ENCODE measurements at regions not wholly inside any gene's neighbourhood (a gene's known extent, or its start where the extent isn't known, plus 50 kb on each side); places are given as distances from the start of the nearest gene placed in this dataset.
A peak's percentile ranks its signal among the peaks of the same experiment; 100 is the strongest.
"Not testable (repeated sequence)": the region's sequence is repeated elsewhere in the genome, so short reads cannot be mapped to it uniquely, and the experiment has no call there.

- DNase-seq, result no peak
Measured at GRCh38 chr2:207332480-207333212, 166.9 kb upstream of the KLF7 start.

- DNase-seq, result no peak
Measured at GRCh38 chr2:207333599-207334300, 168.0 kb upstream of the KLF7 start.

- no peak for DNase-seq
Measured at GRCh38 chr2:207334301-207334623, 168.5 kb upstream of the KLF7 start.

GRCh38 chr2:207334624-207335371, 169.1 kb upstream of the KLF7 start:
- DNase-seq, result no peak

- DNase-seq, result no peak
Measured at GRCh38 chr2:207337234-207338219, 171.8 kb upstream of the KLF7 start.

GRCh38 chr2:207338220-207338607, 172.5 kb upstream of the KLF7 start:
- DNase-seq, result no peak

- no peak for DNase-seq
Measured at GRCh38 chr2:207338610-207339009, 172.9 kb upstream of the KLF7 start.

- no peak for DNase-seq
Measured at GRCh38 chr2:207341112-207341750, 175.5 kb upstream of the KLF7 start.

GRCh38 chr2:207341804-207342203, 176.1 kb upstream of the KLF7 start:
- DNase-seq, result no peak

GRCh38 chr2:207344596-207345394, 179.0 kb upstream of the KLF7 start:
- not testable (repeated sequence) for DNase-seq

GRCh38 chr2:207351171-207351570, 178.6 kb upstream of the CREB1 start:
- DNase-seq, result no peak

- DNase-seq, result peak; percentile 13
Measured at GRCh38 chr2:207352978-207353671, 176.6 kb upstream of the CREB1 start.

- no peak for DNase-seq
Measured at GRCh38 chr2:207353836-207354235, 175.9 kb upstream of the CREB1 start.

GRCh38 chr2:207354462-207354861, 175.3 kb upstream of the CREB1 start:
- no peak for DNase-seq

- no peak for DNase-seq
Measured at GRCh38 chr2:207356567-207356966, 173.2 kb upstream of the CREB1 start.

GRCh38 chr2:207357216-207357615, 172.5 kb upstream of the CREB1 start:
- DNase-seq, result no peak

- DNase-seq, result no peak
Measured at GRCh38 chr2:207362716-207363115, 167.0 kb upstream of the CREB1 start.

GRCh38 chr2:207363761-207364290, 165.9 kb upstream of the CREB1 start:
- no peak for DNase-seq

- DNase-seq, result no peak
Measured at GRCh38 chr2:207370646-207371045, 159.1 kb upstream of the CREB1 start.

- no peak for DNase-seq
Measured at GRCh38 chr2:207371877-207372276, 157.9 kb upstream of the CREB1 start.
